Heart right ventricle (tissue), 16 donors: ENCODE measurements at regions not wholly inside any gene's neighbourhood (a gene's known extent, or its start where the extent isn't known, plus 50 kb on each side); places are given as distances from the start of the nearest gene placed in this dataset.
A peak's percentile ranks its signal among the peaks of the same experiment; 100 is the strongest.
"Not testable (repeated sequence)": the region's sequence is repeated elsewhere in the genome, so short reads cannot be mapped to it uniquely, and the experiment has no call there.

Source experiments
- ATAC-seq, 8 donors: fragments of 200-7000 bp; cut with Tn5 transposase; one replicate each; pipeline ENCODE4 v1.9.1; 2020; ENCODE audit warnings: mild to moderate bottlenecking in 8 of 8, moderate library complexity in 8 of 8, moderate number of reproducible peaks in 1 of 8
- DNase-seq, 2 donors: peaks; one replicate each; pipeline ENCODE4 v3.0.0-alpha.2; 2020
- H3K27ac ChIP-seq, 10 donors: fragments of 200-600 bp; sonication (generic) in 2 of 10; one replicate each; pipeline versions ENCODE4 v1.5.0 to v1.8.0; 2020 to 2022; ENCODE audit warnings: mild to moderate bottlenecking in 3 of 10
- H3K27me3 ChIP-seq, 7 donors: fragments of 200-600 bp; one replicate each; pipeline ENCODE4 v1.8.0; 2021 to 2022; ENCODE audit warnings: mild to moderate bottlenecking in 2 of 7
- H3K36me3 ChIP-seq, 9 donors: fragments of 200-600 bp; sonication (generic) in 1 of 9; one replicate each; pipeline versions ENCODE4 v1.5.0 to v1.8.0; 2020 to 2022; ENCODE audit warnings: mild to moderate bottlenecking in 2 of 9
- H3K4me1 ChIP-seq, 9 donors: fragments of 200-600 bp; sonication (generic) in 1 of 9; one replicate each; pipeline versions ENCODE4 v1.5.0 to v1.8.0; 2020 to 2022; ENCODE audit warnings: mild to moderate bottlenecking in 4 of 9
- H3K4me3 ChIP-seq, 10 donors: fragments of 200-600 bp; sonication (generic) in 2 of 10; one replicate each; pipeline versions ENCODE4 v1.5.0 to v1.8.0; 2020 to 2022; ENCODE audit warnings: mild to moderate bottlenecking in 7 of 10, moderate library complexity in 2 of 10
- H3K9me3 ChIP-seq, 11 donors: fragments of 200-600 bp in 10 of 11; sonication (generic) in 2 of 11; one replicate each; pipeline versions ENCODE4 v1.5.0 to v1.8.0; 2013 to 2022; ENCODE audit warnings: mild to moderate bottlenecking in 2 of 11, control low read depth in 1 of 11, moderate library complexity in 1 of 11
- CTCF ChIP-seq, 9 donors: fragments of 200-600 bp; sonication (generic) in 2 of 9; IDR thresholded peaks; one replicate each; pipeline versions ENCODE4 v1.5.0 to v1.8.0; 2021 to 2022; ENCODE audit warnings: antibody characterized with exemption in 9 of 9, mild to moderate bottlenecking in 5 of 9, moderate library complexity in 1 of 9
- WGBS, 2 donors: extraction: QIAGEN DNeasy Blood & Tissue Kit; methylation state at CpG; one replicate each; pipeline ENCODE4 v1.1.7; 2013; ENCODE audit warnings: inconsistent platforms in 1 of 2; 5-methylcytosine and 5-hydroxymethylcytosine counted together
- intact Hi-C, 10 donors: fragments of 100-400 bp; cut with DNase I; formaldehyde crosslinking; loops; one replicate each; pipeline versions ENCODE4 v1.11.1 to v1.14.2; 2022
- donor health status: Arrhythmogenic right ventricular cardiomyopathy.
- donor health status: ischemic (EF 13 %, LVEDD 7.1; RV severe dilation, severe dysfunction).
- donor health status: healthy with polysubstance abuse.
- donor health status: DM: no; HTN: yes; CAD: no.
- donor health status: DM: no; HTN: no; CAD: no.
- donor health status: ischemic (EF 25% LVEDD 6.9; RV normal size, moderate dysfunction).
- donor health status: ischemic (EF 25% LVEDD 5.7; RV mildly dilated, moderate dysfunction).
- donor health status: healthy.
- donor health status: DM: yes; HTN: yes; CAD: no.
- donor health status: Ischemic cardiomyopathy.
- donor health status: ischemic (EF 35%, LVEDD 5.7; RV mildly dilated, moderate dysfunction).
- donor health status: nonischemic (EF 11% LVEDD 7.7; RV severe dilation, severe dysfunction).
- donor health status: DM: yes; HTN: yes; CAD: no.
- donor health status: PGD.
- donor health status: ischemic (EF 29% LVEDD 5.4; RV normal size, mild dysfunction).
- donor health status: nonischemic (EF 23%, LVEDD 6.1; RV moderate dilation, normal function).

DNA sequence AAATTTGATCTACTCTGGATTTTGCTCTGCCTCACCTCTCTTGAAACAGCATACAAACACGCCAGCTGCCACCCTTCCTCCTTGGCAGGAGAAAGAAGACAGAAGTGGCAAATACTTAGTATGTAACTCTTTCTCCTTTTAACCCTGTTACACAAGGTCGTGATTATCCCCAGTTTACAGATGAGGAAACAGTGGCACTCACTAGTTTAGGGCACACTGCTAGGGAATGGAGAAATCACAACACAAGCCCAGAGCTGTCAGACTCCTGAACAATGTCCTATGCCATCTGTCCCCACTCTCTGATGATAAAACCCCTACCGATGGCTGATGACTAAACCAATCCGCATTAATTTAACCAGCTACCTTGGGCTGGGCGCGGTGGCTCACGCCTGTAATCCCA is 79.7 kb downstream of the FGD2 start:
- Histone ChIP-seq H3K36me3 (no peaks in the 10 kb centered on the region), H3K4me1 (peaks cover 0 to 25% (median 13%) of the 10 kb centered on the region in 9 donors), H3K27ac (peak overlapping the region in 1 of 10 donors; percentile 82), H3K27me3 (no peaks in the 10 kb centered on the region), H3K9me3 (no peaks in the 10 kb centered on the region), H3K4me3 (no peak overlapping the region)
- ATAC-seq, result no peak
- WGBS, 2 donors, result 94 to 96% methylated on average over 7 of the region's 7 CpGs
- intact Hi-C loops, result no loop called here
- no peak for TF ChIP-seq CTCF (IDR thresholded peaks at IDR 0.05)
- no peak for DNase-seq

GRCh38 chr6:37088897-37089296 is 81.1 kb upstream of the PIM1 start:
- Histone ChIP-seq H3K4me1 (peaks cover 0 to 21% (median 4%) of the 10 kb centered on the region in 9 donors), H3K36me3 (no peaks in the 10 kb centered on the region), H3K9me3 (no peaks in the 10 kb centered on the region), H3K4me3 (no peak overlapping the region), H3K27me3 (no peaks in the 10 kb centered on the region), H3K27ac (no peak overlapping the region)
- 92 to 96% methylated on average over 2 of the region's 2 CpGs for WGBS, 2 donors
- no peak for ATAC-seq
- intact Hi-C loops, result no loop called here
- no peak for TF ChIP-seq CTCF (IDR thresholded peaks at IDR 0.05)
- DNase-seq, result no peak

GRCh38 chr6:37089783-37090182 is 80.2 kb upstream of the PIM1 start:
- no peak for TF ChIP-seq CTCF (IDR thresholded peaks at IDR 0.05)
- ATAC-seq (no peak), DNase-seq (no peak)
- Histone ChIP-seq H3K4me3 (no peak overlapping the region), H3K27me3 (no peaks in the 10 kb centered on the region), H3K9me3 (no peaks in the 10 kb centered on the region), H3K4me1 (peaks cover 0 to 21% (median 0%) of the 10 kb centered on the region in 9 donors), H3K36me3 (no peaks in the 10 kb centered on the region), H3K27ac (no peak overlapping the region)
- intact Hi-C loops, result no loop called here
- WGBS, 2 donors, result 94 to 98% methylated on average over 3 of the region's 3 CpGs

GRCh38 chr6:37091104-37091503 is 78.8 kb upstream of the PIM1 start:
- H3K36me3 ChIP-seq, H3K27ac ChIP-seq, H3K9me3 ChIP-seq, DNase-seq, ATAC-seq, H3K4me3 ChIP-seq, intact Hi-C loops, H3K27me3 ChIP-seq: not testable (repeated sequence)
- 97% methylated on average over 13 of the region's 13 CpGs for WGBS, 2 donors
- peaks cover 0 to 29% (median 0%) of the 10 kb centered on the region in 9 donors for H3K4me1 ChIP-seq

GRCh38 chr6:37091586-37091985 is 78.4 kb upstream of the PIM1 start:
- H3K4me3 ChIP-seq, result not testable (repeated sequence)

More at GRCh38 chr6:37091586-37091985, 78.4 kb upstream of the PIM1 start:
- intact Hi-C loops, DNase-seq, H3K36me3 ChIP-seq, H3K9me3 ChIP-seq, H3K27me3 ChIP-seq, ATAC-seq, H3K27ac ChIP-seq: not testable (repeated sequence)
- 87 to 94% methylated on average over 9 of the region's 9 CpGs for WGBS, 2 donors
- peaks cover 0 to 34% (median 0%) of the 10 kb centered on the region in 9 donors for H3K4me1 ChIP-seq
